ENCODE measurements at regions not wholly inside any gene's neighbourhood (a gene's known extent, or its start where the extent isn't known, plus 50 kb on each side); places are given as distances from the start of the nearest gene placed in this dataset.
"Not testable (repeated sequence)": the region's sequence is repeated elsewhere in the genome, so short reads cannot be mapped to it uniquely, and the experiment has no call there.

GRCh38 chr3:145893331-145893730 is 267.7 kb downstream of the PLOD2 start:
- no peak for DNase-seq

DNA sequence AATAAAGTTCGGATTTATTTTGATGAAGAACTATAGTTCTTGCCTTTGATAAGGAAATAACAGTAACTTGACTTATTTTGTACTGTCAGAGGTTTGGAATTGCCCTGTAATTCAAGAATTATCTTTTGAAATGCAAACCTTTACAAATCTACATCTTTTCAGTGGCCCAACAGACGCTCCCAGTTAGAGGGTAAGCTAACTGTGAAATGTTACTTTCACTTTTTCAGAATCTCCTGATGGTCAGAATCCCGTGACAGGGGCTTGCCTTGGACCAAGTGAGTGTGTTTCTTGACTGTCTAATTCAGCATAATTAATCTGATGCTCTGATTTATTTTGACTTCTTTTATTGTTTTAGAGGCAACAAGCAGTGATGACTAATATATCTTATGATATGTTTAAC is 262.5 kb downstream of the PLOD2 start:
- no peak for DNase-seq

DNA sequence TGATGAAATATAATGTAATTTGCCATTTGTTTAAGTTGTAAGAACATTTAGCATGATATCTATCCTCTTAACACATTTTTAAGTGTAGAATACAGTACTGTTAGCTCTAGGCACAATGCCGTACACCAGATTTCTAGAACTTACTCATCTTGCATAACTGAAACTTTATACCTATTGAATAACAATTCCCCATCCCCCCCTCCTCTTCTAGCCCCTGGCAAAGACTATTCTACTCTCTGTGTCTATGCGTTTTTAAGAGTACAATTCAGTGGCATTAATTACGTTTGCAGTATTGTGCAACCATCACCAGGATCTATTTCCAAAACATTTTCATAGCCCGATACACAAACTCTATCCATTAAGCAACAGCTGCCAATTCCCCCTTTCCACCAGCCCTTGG is 261.7 kb downstream of the PLOD2 start:
- DNase-seq, result no peak

DNA sequence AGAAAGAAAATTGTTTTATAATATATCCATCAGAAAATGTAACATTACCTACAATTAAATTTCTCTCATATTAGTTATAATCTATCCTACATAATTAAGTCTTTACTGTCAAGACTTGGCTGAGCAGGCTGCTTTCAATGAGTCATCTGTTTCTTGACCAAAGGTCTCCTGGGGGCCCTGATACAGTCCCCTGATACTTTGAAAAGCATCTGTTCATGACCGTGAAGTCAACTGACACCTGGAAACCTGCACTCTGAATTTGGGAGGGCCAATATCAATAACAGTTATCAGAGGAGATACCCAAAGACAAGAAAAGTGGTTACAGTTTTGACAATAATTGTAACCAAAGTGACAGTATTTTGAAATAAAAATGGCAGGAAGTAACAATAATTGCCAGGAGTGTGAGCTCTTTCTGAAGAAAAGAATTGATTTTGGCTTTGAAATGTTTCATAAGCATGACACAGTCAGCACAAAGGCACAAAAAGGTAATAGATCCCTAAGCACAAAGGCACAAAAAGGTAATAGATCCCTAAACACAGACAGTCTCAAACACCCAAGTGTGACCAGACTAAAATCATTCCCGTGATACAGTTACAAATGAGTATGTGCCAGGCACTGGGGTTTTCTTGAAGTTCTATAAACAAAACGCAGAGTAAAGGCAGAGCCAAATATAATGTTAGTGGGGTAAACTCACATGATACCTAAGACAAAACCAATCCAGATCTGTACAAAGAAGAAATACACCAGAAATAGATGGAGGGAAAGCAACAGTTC is 260.7 kb downstream of the PLOD2 start:
- no peak for DNase-seq

DNA sequence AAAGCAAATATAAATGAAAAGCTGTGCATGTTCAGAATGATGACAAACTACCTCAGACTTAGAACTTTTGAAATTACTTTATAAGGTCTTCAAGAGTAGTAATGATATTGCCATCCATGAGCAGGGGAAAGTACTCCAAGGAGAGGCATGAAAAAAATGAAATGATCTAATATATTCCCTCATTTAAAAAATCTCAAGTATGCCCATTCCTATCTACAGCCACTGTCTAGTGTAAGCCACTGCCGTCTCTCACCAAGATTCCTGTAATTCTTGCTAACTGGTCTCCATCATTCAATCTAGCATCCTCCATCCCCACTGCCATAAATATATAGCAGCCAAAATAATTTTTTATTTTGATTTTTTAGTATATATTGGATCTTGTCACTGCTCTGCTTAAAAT is 258.8 kb downstream of the PLOD2 start:
- DNase-seq, result no peak

DNA sequence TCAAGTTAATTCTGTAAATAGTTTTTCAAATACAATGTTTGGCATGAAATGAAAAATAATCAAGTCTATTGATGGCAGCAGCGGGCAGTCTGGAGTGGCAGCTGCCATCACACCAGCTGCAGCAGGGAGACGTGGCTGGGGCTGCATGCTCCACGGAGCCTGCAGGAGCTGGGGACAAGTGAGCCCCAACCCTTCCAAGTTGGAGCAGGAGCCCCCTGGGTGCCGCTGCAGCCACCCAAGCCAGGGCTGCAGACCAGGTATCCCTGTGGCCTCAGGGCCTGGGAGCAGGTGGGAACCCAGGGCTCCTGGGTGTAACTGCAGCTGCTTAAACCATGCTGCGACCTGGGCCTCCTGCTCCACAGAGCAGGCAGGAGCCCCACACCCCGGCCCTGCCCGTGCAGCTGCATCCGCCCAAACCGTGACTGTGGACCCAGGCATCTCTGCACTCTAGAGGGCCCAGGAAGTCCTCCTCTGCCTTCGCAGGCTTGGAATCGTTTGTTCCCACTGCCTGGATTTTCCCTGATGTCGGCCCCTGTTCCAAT is 257.4 kb downstream of the PLOD2 start:
- no peak for DNase-seq

GRCh38 chr3:145904138-145904537 is 256.8 kb downstream of the PLOD2 start:
- DNase-seq, result no peak

DNA sequence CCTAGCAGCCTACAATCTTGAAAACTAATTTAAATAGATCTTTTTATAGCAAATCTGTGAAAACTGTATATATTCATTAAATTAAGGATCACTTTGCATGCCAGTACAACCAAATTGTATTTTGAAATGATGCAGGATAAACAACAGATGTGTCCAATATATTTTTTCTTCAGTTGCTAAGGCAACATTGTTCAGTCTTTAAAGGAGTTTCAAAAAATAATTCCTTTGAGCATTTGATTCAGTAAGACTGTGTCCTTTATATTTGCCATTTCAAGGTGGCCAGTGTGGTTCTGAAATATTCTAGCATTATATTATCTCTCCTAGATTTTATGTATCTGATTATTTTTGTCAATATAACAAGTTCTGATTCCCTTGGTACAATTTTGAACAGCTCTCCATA is 254.7 kb downstream of the PLOD2 start:
- no peak for DNase-seq

DNA sequence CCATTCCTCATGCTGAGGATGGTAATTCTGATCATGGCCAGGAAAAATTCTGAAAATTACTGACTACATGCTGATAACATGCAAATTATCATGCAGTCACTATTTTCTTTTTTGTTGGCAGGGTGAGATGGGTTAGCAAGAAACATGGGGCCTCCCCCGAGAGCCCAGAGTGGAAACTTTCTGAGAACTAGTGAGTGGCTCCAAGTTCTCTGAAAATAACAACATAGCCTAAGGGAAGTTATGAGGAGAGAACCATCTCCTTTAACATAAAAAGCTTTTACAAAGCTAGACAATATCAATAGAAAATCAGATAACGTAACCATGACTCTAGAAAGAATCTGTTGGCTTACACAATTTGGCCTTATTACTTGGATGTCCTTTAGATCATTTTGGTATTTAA is 254.2 kb downstream of the PLOD2 start:
- DNase-seq, result no peak

GRCh38 chr3:145911016-145911415 is 250.0 kb downstream of the PLOD2 start:
- DNase-seq, result no peak

GRCh38 chr3:145915787-145916186 is 245.2 kb downstream of the PLOD2 start:
- DNase-seq, result no peak

- DNase-seq, result not testable (repeated sequence)
These were observed 233.2 kb downstream of the PLOD2 start for GRCh38 chr3:145927736-145928135.

- no peak for DNase-seq
These were observed 224.0 kb downstream of the PLOD2 start for GRCh38 chr3:145936971-145937370.

DNA sequence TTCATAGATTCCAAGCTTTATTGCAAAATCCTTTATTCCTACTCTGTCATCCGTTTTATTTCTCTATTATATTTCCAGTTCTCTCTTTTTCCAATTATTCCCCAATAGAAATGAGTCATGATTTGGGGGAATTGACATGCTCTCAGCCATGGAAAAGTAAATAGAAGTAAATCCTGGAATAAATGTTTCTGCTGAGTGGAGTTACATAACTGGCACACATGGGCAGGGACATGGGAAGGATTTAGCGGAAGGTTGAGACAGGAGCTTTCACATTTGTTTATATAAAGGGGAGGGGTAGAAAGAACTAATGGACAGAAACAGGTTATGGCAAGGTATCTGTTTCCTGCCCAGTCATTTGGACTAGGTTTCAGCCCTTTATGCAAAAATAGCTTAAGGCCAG is 221.6 kb downstream of the PLOD2 start:
- no peak for DNase-seq

GRCh38 chr3:145942052-145942451 is 218.9 kb downstream of the PLOD2 start:
- no peak for DNase-seq

DNA sequence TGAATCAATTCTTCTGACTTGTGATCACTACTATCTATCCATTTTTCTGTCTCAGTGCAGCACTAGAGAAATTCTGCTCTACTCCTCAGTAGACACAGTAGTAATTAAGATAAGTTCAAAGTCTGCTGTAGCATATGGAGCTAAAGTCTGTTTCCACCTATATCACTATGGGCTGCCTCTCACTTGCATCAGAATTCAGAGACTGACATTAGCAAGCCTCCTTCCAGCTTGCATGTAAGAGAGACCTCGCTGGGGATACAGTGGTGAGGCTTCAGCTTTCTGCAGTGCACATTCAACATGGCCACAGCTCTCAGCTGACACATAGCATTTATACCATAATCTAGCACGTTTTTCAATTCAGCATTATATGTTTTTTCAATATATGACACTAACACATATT is 217.0 kb downstream of the PLOD2 start:
- no peak for DNase-seq

DNA sequence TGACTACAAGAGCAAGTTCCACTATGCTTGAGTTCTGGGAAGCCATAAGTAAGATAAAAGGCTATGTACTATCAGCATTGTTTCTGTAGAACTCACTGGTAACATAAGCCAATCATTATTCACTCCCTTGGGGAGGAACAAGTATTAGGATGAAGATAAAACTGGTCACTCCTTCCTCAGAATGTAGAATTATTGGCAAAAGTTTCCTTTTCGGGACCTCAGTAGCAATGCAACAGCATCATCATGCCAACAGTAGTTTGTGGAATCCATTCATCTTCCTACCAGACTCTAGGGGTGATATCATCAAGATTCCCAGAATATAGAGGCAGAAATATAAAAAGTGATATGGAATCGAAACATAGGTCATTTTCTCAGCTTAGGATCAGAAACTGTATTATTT is 209.5 kb downstream of the PLOD2 start:
- DNase-seq, result no peak

DNA sequence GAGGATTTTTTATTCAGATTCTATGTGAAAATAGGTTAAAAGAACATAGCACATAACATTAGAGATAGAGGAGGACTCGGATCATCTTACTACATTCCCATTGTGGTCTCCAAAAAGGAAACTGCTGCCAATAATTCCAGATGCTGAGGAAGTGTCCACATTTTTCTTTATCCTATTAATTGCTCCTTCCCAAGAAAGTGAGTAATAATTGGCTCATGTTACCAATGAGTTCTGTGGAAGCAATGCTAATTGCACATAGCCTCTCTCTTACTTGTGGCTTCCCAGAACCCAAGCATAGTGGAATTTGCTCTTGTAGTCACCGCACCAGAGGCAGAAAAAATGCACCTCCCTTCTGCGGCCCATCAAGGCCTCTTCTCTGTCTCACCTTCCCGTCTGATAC is 208.4 kb downstream of the PLOD2 start:
- no peak for DNase-seq

GRCh38 chr3:145953316-145953715 is 207.7 kb downstream of the PLOD2 start:
- DNase-seq, result no peak

DNA sequence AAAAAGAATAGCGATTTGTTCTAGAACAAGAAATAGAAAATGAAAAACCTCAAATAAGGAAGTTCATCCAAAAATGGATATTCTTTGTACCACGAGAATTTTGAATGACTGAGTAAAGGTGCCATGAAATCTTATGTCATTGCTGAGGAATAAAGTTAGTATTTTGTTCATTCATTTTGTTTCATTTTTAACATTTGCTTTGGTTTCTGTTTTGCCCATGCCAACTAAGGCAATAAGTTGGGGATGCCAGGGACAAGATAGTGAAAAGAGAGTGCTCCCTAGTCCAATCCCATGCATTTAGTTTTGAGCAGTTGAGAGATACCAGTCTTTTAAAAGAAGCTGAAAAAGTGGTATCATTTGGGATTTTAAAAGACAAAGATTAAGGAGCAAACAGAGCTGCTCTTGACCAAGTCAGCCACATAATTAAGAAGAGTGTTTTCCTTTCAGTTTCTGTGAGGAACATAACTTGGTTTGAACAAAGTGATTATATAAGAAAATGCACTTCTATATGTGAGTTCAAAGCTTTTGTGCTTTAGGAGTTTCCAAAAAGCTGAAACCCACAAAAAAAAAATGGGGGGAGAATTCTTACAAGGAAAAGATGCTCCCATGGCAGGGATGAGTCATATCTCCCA is 201.4 kb downstream of the PLOD2 start:
- DNase-seq, result no peak

DNA sequence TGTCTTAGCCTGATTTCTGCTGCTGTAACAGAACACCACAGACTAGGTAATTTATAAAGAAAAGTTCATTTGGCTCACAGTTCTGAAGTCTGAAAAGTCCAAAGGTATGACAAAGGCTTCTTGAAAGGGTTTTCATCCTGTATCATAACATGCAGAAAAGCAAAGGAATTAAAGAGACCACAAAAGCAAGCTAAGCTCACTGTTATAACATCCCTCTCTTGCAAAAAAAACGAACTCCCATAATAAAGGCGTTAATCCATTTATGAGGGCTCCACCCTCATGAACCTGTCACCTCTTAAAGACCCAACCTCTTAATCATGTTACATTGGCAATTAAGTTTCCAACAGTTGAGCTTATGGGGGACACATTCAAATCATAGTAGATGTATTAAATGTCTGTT is 197.9 kb downstream of the PLOD2 start:
- no peak for DNase-seq

- no peak for DNase-seq
These were observed 193.9 kb downstream of the PLOD2 start for GRCh38 chr3:145967043-145967442.

DNA sequence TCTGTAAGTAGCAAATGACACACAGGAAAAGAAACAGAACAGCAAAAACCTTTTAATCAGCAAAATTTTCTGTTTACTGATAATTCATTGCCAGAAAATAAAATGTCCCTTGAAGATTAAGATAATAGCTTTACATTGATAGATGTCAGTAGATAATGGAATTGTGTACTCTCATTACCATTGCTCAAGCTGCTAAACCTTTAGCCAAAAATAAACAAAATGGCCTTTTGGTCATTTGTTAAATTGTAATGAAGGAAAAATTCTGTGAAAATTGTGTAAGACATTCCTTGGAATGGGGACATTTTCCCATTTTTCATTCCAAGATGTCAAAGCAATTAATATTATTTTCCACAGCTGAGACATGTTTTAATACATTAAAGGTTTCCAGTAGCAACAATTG is 189.8 kb downstream of the PLOD2 start:
- DNase-seq, result no peak

DNA sequence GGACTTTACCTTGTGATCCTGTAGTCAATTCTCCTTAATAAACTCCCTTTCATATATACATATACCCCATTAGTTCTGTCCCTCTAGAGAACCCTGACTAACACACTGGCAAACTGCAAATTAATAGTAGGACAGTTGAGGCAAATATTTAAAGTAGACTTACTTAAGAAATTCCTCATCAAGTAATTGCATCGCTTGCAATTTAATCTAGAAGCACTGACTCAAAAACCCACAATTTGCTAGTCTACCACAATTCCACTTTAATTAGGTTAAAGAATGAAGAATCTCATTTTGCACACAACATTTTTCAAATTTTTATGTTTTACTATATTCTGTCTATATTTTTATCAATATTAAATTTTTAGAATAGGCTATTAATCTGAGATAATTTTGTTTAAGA is 188.1 kb downstream of the PLOD2 start:
- no peak for DNase-seq

DNA sequence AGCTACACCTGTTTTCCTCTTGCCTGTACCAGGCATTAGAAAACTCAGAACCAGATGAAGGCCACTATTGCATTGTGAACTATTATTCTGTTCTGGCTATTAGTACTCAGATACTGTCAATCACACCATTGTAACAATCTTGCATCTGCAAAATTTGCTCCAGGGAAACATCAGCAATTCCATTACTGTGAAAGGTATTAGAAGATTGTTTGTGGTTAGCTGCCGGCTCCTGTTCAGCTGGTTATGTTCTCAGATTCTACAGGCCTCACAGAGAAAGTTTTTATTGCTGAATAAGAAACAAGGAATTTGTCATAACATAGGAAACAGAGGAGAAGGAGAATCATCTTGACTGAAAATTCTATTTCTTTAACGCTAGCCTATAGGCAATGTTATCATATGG is 179.9 kb downstream of the PLOD2 start:
- DNase-seq, result no peak

All from hippocampal formation (tissue), 2 donors.